Vagina (tissue), 2 donors: ENCODE measurements at regions not wholly inside any gene's neighbourhood (a gene's known extent, or its start where the extent isn't known, plus 50 kb on each side); places are given as distances from the start of the nearest gene placed in this dataset.

Experiments used
- CTCF ChIP-seq, 3 experiments: fragments of 450-650 bp in 2 of 3; fragments of 200-600 bp in 1 of 3; sonication (generic) in 1 of 3; IDR thresholded peaks; one replicate each; pipeline ENCODE4 v1.5.1; 2017 to 2019; ENCODE audit warnings: antibody characterized with exemption in 3 of 3, mild to moderate bottlenecking in 2 of 3, moderate library complexity in 2 of 3
- POLR2A ChIP-seq, 2 donors: fragments of 450-650 bp; IDR thresholded peaks; one replicate each; pipeline ENCODE4 v1.6.1; 2017; ENCODE audit warnings: antibody characterized with exemption in 2 of 2, mild to moderate bottlenecking in 2 of 2, moderate library complexity in 2 of 2
- POLR2AphosphoS5 ChIP-seq, 2 donors: sonication (generic); formaldehyde crosslinking; IDR thresholded peaks; one replicate each; pipeline ENCODE4 v1.9.0; 2017; ENCODE audit warnings: antibody characterized with exemption in 2 of 2, mild to moderate bottlenecking in 2 of 2, low read depth in 1 of 2; ENCODE audit not compliant: insufficient read depth in 1 of 2

GRCh38 chr5:66423484-66423883 lies 172.7 kb upstream of the MAST4 start:
- TF ChIP-seq CTCF (IDR thresholded peaks at IDR 0.05) (no peak), POLR2AphosphoS5 (IDR thresholded peaks at IDR 0.05; ENCODE audit: insufficient read depth in 1 of 2, low read depth in 1 of 2) (no peak), POLR2A (IDR thresholded peaks at IDR 0.05) (no peak)
